ENCODE measurements at regions not wholly inside any gene's neighbourhood (a gene's known extent, or its start where the extent isn't known, plus 50 kb on each side); places are given as distances from the start of the nearest gene placed in this dataset.

- no peak for TF ChIP-seq CTCF (IDR thresholded peaks at IDR 0.05; ENCODE audit: insufficient read depth, low read length, poor library complexity, severe bottlenecking)
- no peak overlapping the region for H3K4me3 ChIP-seq (ENCODE audit: low read depth, low read length)
- DNase-seq (ENCODE audit: low read depth): no peak
Measured at GRCh38 chr9:73720601-73721000, 568.9 kb downstream of the ANXA1 start.

DNA sequence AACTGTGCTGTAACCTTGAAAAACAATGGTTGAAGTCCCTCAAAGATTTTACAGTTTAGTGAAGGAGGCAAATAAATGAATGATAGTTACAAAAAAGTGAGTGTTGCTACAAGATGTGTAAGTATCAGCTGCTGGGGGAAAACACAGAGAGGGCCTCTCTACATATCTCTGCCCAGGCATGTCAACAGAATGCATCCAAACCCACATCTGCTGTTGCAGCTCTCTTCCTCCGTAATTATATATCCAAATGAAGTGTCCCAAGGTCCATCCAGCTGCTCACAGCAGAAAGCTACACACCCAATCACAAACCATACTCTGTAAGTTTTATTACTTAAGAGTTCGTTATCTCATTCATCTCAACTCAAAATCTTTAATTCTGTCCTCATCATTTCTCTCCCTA lies 584.6 kb downstream of the ANXA1 start:
- Histone ChIP-seq H3K27me3 (ENCODE audit: control insufficient read depth, insufficient read depth, low read length) (no peaks in the 10 kb centered on the region), H3K36me3 (ENCODE audit: control insufficient read depth, insufficient read depth, low read length) (no peaks in the 10 kb centered on the region), H3K4me3 (ENCODE audit: low read depth, low read length) (no peak overlapping the region)
- DNase-seq (ENCODE audit: low read depth): no peak
- no peak for TF ChIP-seq CTCF (IDR thresholded peaks at IDR 0.05; ENCODE audit: insufficient read depth, low read length, poor library complexity, severe bottlenecking)

More at GRCh38 chr9:73720601-73721000, 568.9 kb downstream of the ANXA1 start:
- no peaks in the 10 kb centered on the region for H3K36me3 ChIP-seq (ENCODE audit: control insufficient read depth, insufficient read depth, low read length)
- H3K27me3 ChIP-seq (ENCODE audit: control insufficient read depth, insufficient read depth, low read length): no peaks in the 10 kb centered on the region

DNA sequence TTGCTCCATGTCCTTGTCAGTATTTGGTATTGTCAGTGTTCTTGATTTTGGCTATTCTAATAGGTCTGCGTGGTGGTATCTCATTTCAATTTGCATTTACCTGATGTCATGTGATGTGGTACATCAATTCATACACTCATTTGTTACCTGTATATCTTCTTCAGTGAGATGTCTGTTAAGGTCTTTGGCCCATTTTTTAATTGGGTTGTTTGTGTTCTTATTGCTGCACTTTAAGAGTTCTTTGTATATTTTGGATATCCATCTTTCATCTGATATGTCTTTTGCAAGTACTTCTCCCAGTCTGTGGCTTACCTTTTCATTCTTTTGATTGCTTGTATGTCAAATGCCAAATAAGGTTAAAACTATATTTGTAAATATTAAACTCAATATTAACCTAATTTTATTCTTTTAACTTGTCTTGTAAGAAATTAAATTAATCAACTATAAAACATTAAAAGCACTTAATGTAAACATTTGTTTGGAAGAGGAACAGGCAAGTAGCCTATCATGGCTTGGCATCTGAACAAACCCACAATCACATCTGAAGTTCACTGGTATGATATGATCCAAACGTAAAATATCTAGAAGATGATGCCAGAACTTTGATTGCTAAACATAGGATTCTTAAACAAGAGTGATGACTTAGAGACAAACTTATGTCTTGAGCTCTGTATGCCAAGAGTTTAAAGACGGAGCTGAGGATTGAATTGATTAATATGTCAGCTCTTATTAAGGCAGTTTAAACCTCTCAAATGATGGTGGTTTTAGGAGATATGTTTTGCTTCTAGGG lies 587.3 kb downstream of the ANXA1 start:
- DNase-seq (ENCODE audit: low read depth): no peak
- no peak for TF ChIP-seq CTCF (IDR thresholded peaks at IDR 0.05; ENCODE audit: insufficient read depth, low read length, poor library complexity, severe bottlenecking)
- Histone ChIP-seq H3K4me3 (ENCODE audit: low read depth, low read length) (no peak overlapping the region), H3K27me3 (ENCODE audit: control insufficient read depth, insufficient read depth, low read length) (no peaks in the 10 kb centered on the region), H3K36me3 (ENCODE audit: control insufficient read depth, insufficient read depth, low read length) (no peaks in the 10 kb centered on the region)

GRCh38 chr9:73741316-73741715 lies 589.7 kb downstream of the ANXA1 start:
- DNase-seq (ENCODE audit: low read depth): no peak
- no peak overlapping the region for H3K4me3 ChIP-seq (ENCODE audit: low read depth, low read length)

DNA sequence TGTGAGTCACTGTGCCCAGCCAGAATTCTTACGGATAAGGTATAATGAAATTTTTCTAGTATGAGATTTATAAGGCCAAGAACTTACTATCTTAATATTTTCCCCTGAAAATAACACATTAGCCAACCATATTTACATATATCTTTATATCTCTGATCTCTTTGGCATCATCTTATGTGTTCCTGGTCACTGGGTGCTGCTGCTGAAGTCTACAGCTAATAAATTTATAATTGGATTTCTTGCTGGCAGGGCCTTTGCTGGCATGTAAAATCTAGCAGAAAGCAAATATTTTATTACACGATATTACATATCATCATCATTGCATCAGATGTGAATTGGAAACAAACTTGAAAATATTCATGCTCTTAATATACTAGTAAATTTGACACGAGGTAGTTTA lies 590.7 kb downstream of the ANXA1 start:
- H3K4me3 ChIP-seq (ENCODE audit: low read depth, low read length): no peak overlapping the region
- no peaks in the 10 kb centered on the region for H3K27me3 ChIP-seq (ENCODE audit: control insufficient read depth, insufficient read depth, low read length)
- no peak for DNase-seq (ENCODE audit: low read depth)
- H3K36me3 ChIP-seq (ENCODE audit: control insufficient read depth, insufficient read depth, low read length): no peaks in the 10 kb centered on the region
- no peak for TF ChIP-seq CTCF (IDR thresholded peaks at IDR 0.05; ENCODE audit: insufficient read depth, low read length, poor library complexity, severe bottlenecking)

More at GRCh38 chr9:73741316-73741715, 589.7 kb downstream of the ANXA1 start:
- Histone ChIP-seq H3K27me3 (ENCODE audit: control insufficient read depth, insufficient read depth, low read length) (no peaks in the 10 kb centered on the region), H3K36me3 (ENCODE audit: control insufficient read depth, insufficient read depth, low read length) (no peaks in the 10 kb centered on the region)
- TF ChIP-seq CTCF (IDR thresholded peaks at IDR 0.05; ENCODE audit: insufficient read depth, low read length, poor library complexity, severe bottlenecking): no peak

DNA sequence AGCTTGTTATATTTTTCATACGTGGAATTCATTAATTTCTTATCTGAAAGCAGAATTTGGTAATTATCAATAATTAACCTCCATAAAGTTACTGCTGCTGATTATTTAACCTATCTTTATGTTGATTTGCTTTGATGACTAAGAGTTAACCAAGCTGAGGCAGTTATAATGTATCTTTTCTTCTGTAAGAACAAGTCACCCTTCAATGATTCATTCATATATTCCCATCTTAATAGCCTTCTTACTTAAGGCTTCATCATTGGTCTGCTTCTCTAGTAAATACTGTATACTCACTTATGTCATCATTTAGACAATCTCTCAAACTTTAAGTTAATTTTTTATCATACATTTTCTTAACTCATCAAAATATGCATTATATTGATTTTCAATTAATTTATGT lies 592.2 kb downstream of the ANXA1 start:
- Histone ChIP-seq H3K36me3 (ENCODE audit: control insufficient read depth, insufficient read depth, low read length) (no peaks in the 10 kb centered on the region), H3K27me3 (ENCODE audit: control insufficient read depth, insufficient read depth, low read length) (no peaks in the 10 kb centered on the region), H3K4me3 (ENCODE audit: low read depth, low read length) (no peak overlapping the region)
- TF ChIP-seq CTCF (IDR thresholded peaks at IDR 0.05; ENCODE audit: insufficient read depth, low read length, poor library complexity, severe bottlenecking): no peak
- no peak for DNase-seq (ENCODE audit: low read depth)

All from kidney epithelial cell (primary cell).